H9 (cell line): ENCODE measurements at regions not wholly inside any gene's neighbourhood (a gene's known extent, or its start where the extent isn't known, plus 50 kb on each side); places are given as distances from the start of the nearest gene placed in this dataset.

ENCODE experiments used
- DNase-seq: peaks from one replicate; pipeline ENCODE4 v3.0.0-alpha.2; 2017
- H2AFZ ChIP-seq: one replicate; pipeline ENCODE4 v1.6.1; 2013; ENCODE audit warnings: mild to moderate bottlenecking, low read length, control low read depth, moderate library complexity
- H2AK5ac ChIP-seq: 2 replicates; pipeline ENCODE4 v1.6.1; 2013; ENCODE audit warnings: low read length, control low read depth, mixed read lengths; ENCODE audit not compliant: insufficient read length
- H2BK120ac ChIP-seq: one replicate; pipeline ENCODE4 v1.6.1; 2013; ENCODE audit warnings: low read depth, mild to moderate bottlenecking, low read length, control low read depth, inconsistent platforms; ENCODE audit not compliant: poor library complexity, severe bottlenecking
- H2BK12ac ChIP-seq: 2 replicates; pipeline ENCODE4 v1.6.1; 2013; ENCODE audit warnings: low read length, control low read depth, mixed read lengths, low read depth; ENCODE audit not compliant: insufficient read length
- H2BK15ac ChIP-seq: 2 replicates; pipeline ENCODE4 v1.6.1; 2013; ENCODE audit warnings: low read depth, low read length, control low read depth
- H2BK20ac ChIP-seq: one replicate; pipeline ENCODE4 v1.6.1; 2013; ENCODE audit warnings: low read depth, mild to moderate bottlenecking, low read length, control low read depth, inconsistent platforms; ENCODE audit not compliant: poor library complexity, severe bottlenecking
- H2BK5ac ChIP-seq: 2 replicates; pipeline ENCODE4 v1.6.1; 2013; ENCODE audit warnings: low read length, control low read depth, mixed read lengths; ENCODE audit not compliant: insufficient read length
- H3K14ac ChIP-seq: 2 replicates; pipeline ENCODE4 v1.6.1; 2013; ENCODE audit warnings: low read length, control low read depth; ENCODE audit not compliant: insufficient read depth
- H3K18ac ChIP-seq: 2 replicates; pipeline ENCODE4 v1.6.1; 2013; ENCODE audit warnings: low read depth, mild to moderate bottlenecking, mixed read lengths, low read length, control low read depth; ENCODE audit not compliant: insufficient read length
- H3K23ac ChIP-seq: 2 replicates; pipeline ENCODE4 v1.6.1; 2013; ENCODE audit warnings: low read length, control low read depth, mixed read lengths, low read depth; ENCODE audit not compliant: insufficient read length
- H3K23me2 ChIP-seq: 2 replicates; pipeline ENCODE4 v1.6.1; 2013; ENCODE audit warnings: low read depth, mild to moderate bottlenecking, mixed read lengths, low read length, control low read depth; ENCODE audit not compliant: insufficient read length, poor library complexity, severe bottlenecking
- H3K27ac ChIP-seq: 2 replicates; pipeline ENCODE4 v1.5.1; 2013; ENCODE audit warnings: low read length, control low read depth, mixed read lengths, low read depth; ENCODE audit not compliant: insufficient read length
- H3K27me3 ChIP-seq: 2 replicates; pipeline ENCODE4 v1.6.1; 2013; ENCODE audit warnings: low read length, control low read depth, inconsistent platforms; ENCODE audit not compliant: insufficient read depth
- H3K4ac ChIP-seq: 2 replicates; pipeline ENCODE4 v1.6.1; 2013; ENCODE audit warnings: low read depth, mild to moderate bottlenecking, control low read depth, inconsistent platforms, low read length, moderate library complexity
- H3K4me1 ChIP-seq: 2 replicates; pipeline ENCODE4 v1.6.1; 2013; ENCODE audit warnings: low read length, control low read depth, inconsistent platforms; ENCODE audit not compliant: insufficient read depth
- H3K4me2 ChIP-seq: 2 replicates; pipeline ENCODE4 v1.6.1; 2013; ENCODE audit warnings: low read length, control low read depth, mixed read lengths; ENCODE audit not compliant: insufficient read length, insufficient read depth
- H3K56ac ChIP-seq: 2 replicates; pipeline ENCODE4 v1.6.1; 2013; ENCODE audit warnings: low read depth, mild to moderate bottlenecking, mixed read lengths, low read length, control low read depth; ENCODE audit not compliant: insufficient read length
- H3K79me1 ChIP-seq: 2 replicates; pipeline ENCODE4 v1.6.1; 2013; ENCODE audit warnings: low read depth, mild to moderate bottlenecking, moderate library complexity, low read length, control low read depth, inconsistent platforms; ENCODE audit not compliant: insufficient read depth, poor library complexity, severe bottlenecking
- H3K79me2 ChIP-seq: 2 replicates; pipeline ENCODE4 v1.6.1; 2013; ENCODE audit warnings: low read length, control low read depth, inconsistent platforms; ENCODE audit not compliant: insufficient read depth
- H3K9ac ChIP-seq: 2 replicates; pipeline ENCODE4 v1.6.1; 2013; ENCODE audit warnings: low read length, control low read depth, mixed read lengths; ENCODE audit not compliant: insufficient read length; ENCODE audit errors: extremely low read depth
- H3K9me3 ChIP-seq: one replicate; pipeline ENCODE4 v1.6.1; 2013; ENCODE audit warnings: low read depth, low read length, inconsistent platforms; ENCODE audit not compliant: control insufficient read depth
- H3T11ph ChIP-seq: one replicate; pipeline ENCODE4 v1.6.1; 2013; ENCODE audit warnings: mild to moderate bottlenecking, low read length, control low read depth, inconsistent platforms
- H4K20me1 ChIP-seq: one replicate; pipeline ENCODE4 v1.6.1; 2013; ENCODE audit not compliant: control insufficient read depth, insufficient read length, insufficient read depth
- H4K5ac ChIP-seq: 2 replicates; pipeline ENCODE4 v1.6.1; 2013; ENCODE audit warnings: low read depth, mild to moderate bottlenecking, mixed read lengths, low read length, control low read depth; ENCODE audit not compliant: insufficient read length
- H4K8ac ChIP-seq: replicated peaks from 2 replicates; pipeline ENCODE4 v1.6.1; 2013; ENCODE audit warnings: low read length, control low read depth, mixed read lengths, low read depth; ENCODE audit not compliant: insufficient read length
- H4K91ac ChIP-seq: 2 replicates; pipeline ENCODE4 v1.6.1; 2013; ENCODE audit warnings: low read depth, mild to moderate bottlenecking, moderate library complexity, mixed read lengths, low read length, control low read depth; ENCODE audit not compliant: insufficient read length
- H3K27ac Mint-ChIP-seq, 3 experiments: 2 replicates in 2 of 3; 3 replicates in 1 of 3; pipeline ENCODE4 v1.8.0; 2020 to 2021; ENCODE audit warnings: mixed read lengths in 3 of 3, mild to moderate bottlenecking in 1 of 3, moderate library complexity in 1 of 3
- H3K27me3 Mint-ChIP-seq: 2 replicates; pipeline ENCODE4 v1.8.0; 2021; ENCODE audit warnings: low read depth, mild to moderate bottlenecking, moderate library complexity, mixed read lengths
- H3K36me3 Mint-ChIP-seq, 3 experiments: 2 replicates in 2 of 3; 3 replicates in 1 of 3; pipeline ENCODE4 v1.8.0; 2020 to 2021; ENCODE audit warnings: low read depth in 3 of 3, mixed read lengths in 3 of 3; ENCODE audit not compliant: insufficient read depth in 1 of 3
- H3K4me1 Mint-ChIP-seq, 2 experiments: 2 replicates each; pipeline ENCODE4 v1.8.0; 2020; ENCODE audit warnings: mixed read lengths in 2 of 2
- H3K4me3 Mint-ChIP-seq, 2 experiments: 2 replicates in 1 of 2; 3 replicates in 1 of 2; pipeline ENCODE4 v1.8.0; 2020 to 2021; ENCODE audit warnings: mild to moderate bottlenecking in 2 of 2, mixed read lengths in 2 of 2, moderate library complexity in 1 of 2
- H3K9me3 Mint-ChIP-seq, 2 experiments: 2 replicates in 1 of 2; 3 replicates in 1 of 2; pipeline ENCODE4 v1.8.0; 2020; ENCODE audit warnings: mild to moderate bottlenecking in 2 of 2, mixed read lengths in 2 of 2, moderate library complexity in 1 of 2
- CTCF ChIP-seq: fragments of 200-600 bp; sonication (generic); conservative IDR thresholded peaks from 3 replicates; pipeline ENCODE4 v1.8.0; 2021; ENCODE audit warnings: antibody characterized with exemption, mild to moderate bottlenecking
- WGBS: extraction: QIAGEN DNeasy Blood & Tissue Kit; methylation state at CpG from one replicate; pipeline ENCODE4 v1.1.7; 2013; ENCODE audit warnings: missing lambda C conversion rate, low lambda C conversion rate, mixed read lengths; ENCODE audit not compliant: insufficient read length; ENCODE audit errors: extremely low coverage; 5-methylcytosine and 5-hydroxymethylcytosine counted together

GRCh38 chr17:33637534-33637933, 344.4 kb upstream of the ASIC2 start:
- H3K4me1 ChIP-seq = peaks cover 9% of the 10 kb centered on the region; the same call in 1 of the 2 replicates
- H3K23me2 ChIP-seq = no peaks in the 10 kb centered on the region
- WGBS = no CpG with 5 or more reads among the region's 3 CpGs
- H3K4me1 Mint-ChIP-seq = peaks cover 28 to 33% of the 10 kb centered on the region in 2 experiments
- no peaks in the 10 kb centered on the region for H4K20me1 ChIP-seq
- H4K91ac ChIP-seq = no peak overlapping the region
- no peak overlapping the region for H3K18ac ChIP-seq
- H3K9me3 ChIP-seq = no peaks in the 10 kb centered on the region
- H3K27me3 ChIP-seq = no peaks in the 10 kb centered on the region
- no peak overlapping the region for H3K27ac ChIP-seq
- no peak overlapping the region for H3T11ph ChIP-seq
- no peak overlapping the region for H3K27ac Mint-ChIP-seq
- no peak overlapping the region for H2BK12ac ChIP-seq
- H3K56ac ChIP-seq = no peak overlapping the region
- no peak overlapping the region for H3K4ac ChIP-seq
- H3K27me3 Mint-ChIP-seq = peaks cover 2% of the 10 kb centered on the region; the same call in 1 of the 2 replicates
- no peak overlapping the region for H3K4me3 Mint-ChIP-seq
- H3K14ac ChIP-seq = no peak overlapping the region
- H2BK5ac ChIP-seq = no peak overlapping the region
- no peak overlapping the region for H2AFZ ChIP-seq
- TF ChIP-seq CTCF = no peak
- H3K79me1 ChIP-seq = no peaks in the 10 kb centered on the region
- H3K4me2 ChIP-seq = no peak overlapping the region
- DNase-seq = no peak
- H3K9ac ChIP-seq = no peak overlapping the region
- H2AK5ac ChIP-seq = no peak overlapping the region
- no peak overlapping the region for H2BK120ac ChIP-seq
- H3K23ac ChIP-seq = no peak overlapping the region
- no peak overlapping the region for H2BK20ac ChIP-seq
- H2BK15ac ChIP-seq = no peak overlapping the region
- peaks cover 8 to 12% (median 9%) of the 10 kb centered on the region in 3 experiments for H3K36me3 Mint-ChIP-seq
- H3K9me3 Mint-ChIP-seq = peaks cover 16 to 17% of the 10 kb centered on the region in 2 experiments
- H4K5ac ChIP-seq = no peak overlapping the region
- no peaks in the 10 kb centered on the region for H3K79me2 ChIP-seq
- no peak overlapping the region for H4K8ac ChIP-seq
